Endothelial cell of umbilical vein (primary cell): ENCODE measurements at regions not wholly inside any gene's neighbourhood (a gene's known extent, or its start where the extent isn't known, plus 50 kb on each side); places are given as distances from the start of the nearest gene placed in this dataset.

Experiments
- POLR2A ChIP-seq: IDR thresholded peaks from 2 replicates; pipeline ENCODE4 v1.6.1; 2012; ENCODE audit warnings: low read depth, mild to moderate bottlenecking, control low read depth, low read length
- TF ChIP-seq, protein P1 (sequence below), 2 donors: IDR thresholded peaks; 1 replicate in 1 of 2; 2 replicates in 1 of 2; pipeline ENCODE4 v1.5.1; 2011; ENCODE audit warnings: low read length in 2 of 2, mild to moderate bottlenecking in 2 of 2, moderate library complexity in 2 of 2, control low read depth in 1 of 2, inconsistent platforms in 1 of 2, low read depth in 1 of 2; ENCODE audit not compliant: insufficient read depth in 1 of 2; ENCODE audit errors: extremely low read depth in 1 of 2

DNA sequence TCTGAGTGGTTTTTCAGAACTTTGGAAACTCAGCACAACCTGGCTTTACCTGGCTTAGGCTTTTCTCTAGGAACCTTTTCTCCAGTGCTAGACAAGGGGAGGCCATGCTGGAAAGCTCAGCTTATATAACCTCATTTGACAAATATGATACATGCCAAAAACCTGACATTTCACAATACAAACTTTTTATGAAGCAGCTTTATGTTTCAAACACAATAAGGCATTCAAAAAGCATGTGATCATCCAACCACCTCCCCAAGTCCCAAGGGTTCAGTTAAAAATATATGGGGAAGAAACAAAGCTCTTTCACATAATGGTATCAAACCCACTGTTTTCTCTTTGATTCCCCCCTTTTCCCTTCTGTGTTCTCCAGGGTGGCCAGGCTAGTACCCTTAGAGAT, 63.7 kb downstream of the ZC3H11B start:
- TF ChIP-seq, protein P1, sequence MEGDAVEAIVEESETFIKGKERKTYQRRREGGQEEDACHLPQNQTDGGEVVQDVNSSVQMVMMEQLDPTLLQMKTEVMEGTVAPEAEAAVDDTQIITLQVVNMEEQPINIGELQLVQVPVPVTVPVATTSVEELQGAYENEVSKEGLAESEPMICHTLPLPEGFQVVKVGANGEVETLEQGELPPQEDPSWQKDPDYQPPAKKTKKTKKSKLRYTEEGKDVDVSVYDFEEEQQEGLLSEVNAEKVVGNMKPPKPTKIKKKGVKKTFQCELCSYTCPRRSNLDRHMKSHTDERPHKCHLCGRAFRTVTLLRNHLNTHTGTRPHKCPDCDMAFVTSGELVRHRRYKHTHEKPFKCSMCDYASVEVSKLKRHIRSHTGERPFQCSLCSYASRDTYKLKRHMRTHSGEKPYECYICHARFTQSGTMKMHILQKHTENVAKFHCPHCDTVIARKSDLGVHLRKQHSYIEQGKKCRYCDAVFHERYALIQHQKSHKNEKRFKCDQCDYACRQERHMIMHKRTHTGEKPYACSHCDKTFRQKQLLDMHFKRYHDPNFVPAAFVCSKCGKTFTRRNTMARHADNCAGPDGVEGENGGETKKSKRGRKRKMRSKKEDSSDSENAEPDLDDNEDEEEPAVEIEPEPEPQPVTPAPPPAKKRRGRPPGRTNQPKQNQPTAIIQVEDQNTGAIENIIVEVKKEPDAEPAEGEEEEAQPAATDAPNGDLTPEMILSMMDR (IDR thresholded peaks at IDR 0.05; ENCODE audit: extremely low read depth in 1 of 2, insufficient read depth in 1 of 2, low read depth in 1 of 2, low read length in 2 of 2) = no peak
- no peak for TF ChIP-seq POLR2A
